K562 (cell line): ENCODE measurements at regions not wholly inside any gene's neighbourhood (a gene's known extent, or its start where the extent isn't known, plus 50 kb on each side); places are given as distances from the start of the nearest gene placed in this dataset.

Experiments used
- FOXJ3 ChIP-seq: sonication (generic); formaldehyde crosslinking; IDR thresholded peaks from 2 replicates; pipeline ENCODE4 v1.4.0; 2020; ENCODE audit warnings: mild to moderate bottlenecking, missing genetic modification reagents
- LEF1 ChIP-seq: fragments of 450-650 bp; IDR thresholded peaks from 2 replicates; pipeline ENCODE4 v1.6.1; 2016; ENCODE audit warnings: mild to moderate bottlenecking
- MGA ChIP-seq: fragments of 450-650 bp; IDR thresholded peaks from 2 replicates; pipeline ENCODE4 v1.6.1; 2016; ENCODE audit warnings: mild to moderate bottlenecking, moderate library complexity
- NCOA4 ChIP-seq: fragments of 450-650 bp; IDR thresholded peaks from 2 replicates; pipeline ENCODE4 v1.6.1; 2018; ENCODE audit warnings: mild to moderate bottlenecking; ENCODE audit not compliant: partially characterized antibody
- PHB2 ChIP-seq: fragments of 450-650 bp; IDR thresholded peaks from 2 replicates; pipeline ENCODE4 v1.6.1; 2017; ENCODE audit warnings: low read depth
- PURB ChIP-seq: sonication (generic); formaldehyde crosslinking; IDR thresholded peaks from 2 replicates; pipeline ENCODE4 v1.9.0; 2021; ENCODE audit warnings: low read depth, mild to moderate bottlenecking, missing genetic modification reagents
- TBP ChIP-seq: optimal IDR thresholded peaks from 2 replicates; pipeline ENCODE3; 2011; ENCODE audit warnings: low read depth, low read length, improper control_type of control experiment
- XRCC4 ChIP-seq: IDR thresholded peaks from one replicate; pipeline ENCODE4 v1.6.1; 2011; ENCODE audit not compliant: insufficient read depth, insufficient read length; ENCODE audit errors: extremely low read depth
- XRCC5 ChIP-seq: fragments of 200-400 bp; formaldehyde crosslinking; IDR thresholded peaks from 2 replicates; pipeline ENCODE4 v1.6.1; 2017; ENCODE audit warnings: low read depth, mild to moderate bottlenecking, low read length
- ZNF445 ChIP-seq: fragments of 250-450 bp; sonication (Bioruptor Pico); IDR thresholded peaks from 2 replicates; pipeline ENCODE4 v1.4.0; 2020; ENCODE audit warnings: low read depth, mild to moderate bottlenecking, moderate library complexity
- ZNF449 ChIP-seq: fragments of 250-450 bp; sonication (Bioruptor Pico); IDR thresholded peaks from 2 replicates; pipeline ENCODE4 v1.8.0; 2022; ENCODE audit warnings: moderate library complexity, mild to moderate bottlenecking, inconsistent platforms
- ZNF511 ChIP-seq: sonication (generic); formaldehyde crosslinking; IDR thresholded peaks from 2 replicates; pipeline ENCODE4 v1.8.0; 2022; ENCODE audit warnings: mild to moderate bottlenecking, missing genetic modification reagents

- TF ChIP-seq MGA (peak; percentile 72), TBP (peak; percentile 55), PHB2 (no peak), ZNF449 (CRISPR knock-in tag) (0 out of 2 replicates have a peak, but pooled peaks have one; percentile 11), XRCC4 (no peak), LEF1 (peak; percentile 77), XRCC5 (no peak), PURB (CRISPR knock-in tag) (no peak), NCOA4 (no peak), FOXJ3 (CRISPR knock-in tag) (no peak), ZNF511 (CRISPR knock-in tag) (no peak), ZNF445 (CRISPR knock-in tag) (no peak)
Observed at GRCh38 chr6:90458353-90459224, 128.3 kb downstream of the MAP3K7 start (continued).
